Erythroblast (primary cell): ENCODE measurements at regions not wholly inside any gene's neighbourhood (a gene's known extent, or its start where the extent isn't known, plus 50 kb on each side); places are given as distances from the start of the nearest gene placed in this dataset.

ENCODE experiments used
- GATA1 ChIP-seq: IDR thresholded peaks from 2 replicates; pipeline ENCODE4 v1.6.1; 2011; ENCODE audit warnings: low read depth, mild to moderate bottlenecking, control low read depth, low read length, moderate library complexity
- POLR2A ChIP-seq: IDR thresholded peaks from 2 replicates; pipeline ENCODE4 v1.6.1; 2011; ENCODE audit warnings: mild to moderate bottlenecking, low read length

DNA sequence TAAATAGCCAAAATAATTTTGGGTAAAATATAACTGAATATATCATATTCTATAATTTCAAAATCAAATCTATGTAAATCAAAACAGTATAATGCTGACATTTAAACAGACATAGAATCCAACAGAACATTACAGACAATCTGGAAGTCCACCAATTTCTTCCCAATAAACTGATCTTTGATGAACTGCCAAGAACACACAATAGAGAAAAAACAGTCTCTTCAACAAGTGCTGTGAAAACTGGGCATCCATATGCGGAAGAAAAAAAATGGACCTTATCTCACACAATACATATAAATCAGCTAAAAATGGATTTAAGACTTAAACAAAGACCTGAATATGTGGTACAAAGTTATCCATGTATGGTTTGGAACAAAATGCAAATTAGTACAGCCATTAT, 1022.7 kb downstream of the TMEM121 start:
- TF ChIP-seq POLR2A (no peak), GATA1 (no peak)
